HT1080 (cell line): ENCODE measurements at regions not wholly inside any gene's neighbourhood (a gene's known extent, or its start where the extent isn't known, plus 50 kb on each side); places are given as distances from the start of the nearest gene placed in this dataset.
"Not testable (repeated sequence)": the region's sequence is repeated elsewhere in the genome, so short reads cannot be mapped to it uniquely, and the experiment has no call there.

Source experiments
- DNase-seq: peaks from one replicate; pipeline ENCODE4 v3.0.0-alpha.2; 2015; ENCODE audit warnings: low read depth

DNA sequence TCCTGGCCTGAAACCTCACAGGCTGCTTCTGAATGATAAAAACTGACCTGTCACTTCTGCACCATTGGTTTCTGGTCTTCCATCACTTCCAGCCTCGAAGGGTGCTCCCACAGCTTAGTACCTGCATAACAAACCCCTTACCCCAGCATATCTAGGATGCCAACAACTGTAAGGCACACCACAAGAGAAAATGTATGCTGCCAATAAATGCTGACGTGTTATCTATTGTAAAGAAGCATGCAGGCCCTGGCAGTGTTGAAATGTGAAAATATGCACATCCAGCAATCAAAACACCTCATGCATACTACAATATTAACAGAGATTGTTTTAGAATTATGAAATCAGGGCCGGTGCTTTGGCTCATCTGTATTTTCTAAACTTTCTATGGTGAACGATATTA lies 242.0 kb upstream of the NSMCE3 start:
- no peak for DNase-seq

DNA sequence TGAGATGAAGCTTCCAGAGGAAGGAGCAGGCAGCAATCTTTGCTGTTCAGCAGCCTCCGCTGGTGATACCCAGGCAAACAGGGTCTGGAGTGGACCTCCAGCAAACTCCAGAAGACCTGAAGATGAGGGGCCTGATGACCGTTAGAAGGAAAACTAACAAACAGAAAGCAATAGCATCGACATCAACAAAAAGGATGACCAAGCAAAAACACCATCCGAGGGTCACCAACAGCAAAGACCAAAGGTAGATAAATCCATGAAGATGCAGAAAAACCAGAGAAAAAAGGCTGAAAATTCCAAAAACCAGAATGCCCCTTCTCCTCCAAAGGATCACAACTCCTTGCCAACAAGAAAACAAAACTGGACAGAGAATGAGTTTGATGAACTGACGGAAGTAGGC lies 235.9 kb upstream of the NSMCE3 start:
- not testable (repeated sequence) for DNase-seq

DNA sequence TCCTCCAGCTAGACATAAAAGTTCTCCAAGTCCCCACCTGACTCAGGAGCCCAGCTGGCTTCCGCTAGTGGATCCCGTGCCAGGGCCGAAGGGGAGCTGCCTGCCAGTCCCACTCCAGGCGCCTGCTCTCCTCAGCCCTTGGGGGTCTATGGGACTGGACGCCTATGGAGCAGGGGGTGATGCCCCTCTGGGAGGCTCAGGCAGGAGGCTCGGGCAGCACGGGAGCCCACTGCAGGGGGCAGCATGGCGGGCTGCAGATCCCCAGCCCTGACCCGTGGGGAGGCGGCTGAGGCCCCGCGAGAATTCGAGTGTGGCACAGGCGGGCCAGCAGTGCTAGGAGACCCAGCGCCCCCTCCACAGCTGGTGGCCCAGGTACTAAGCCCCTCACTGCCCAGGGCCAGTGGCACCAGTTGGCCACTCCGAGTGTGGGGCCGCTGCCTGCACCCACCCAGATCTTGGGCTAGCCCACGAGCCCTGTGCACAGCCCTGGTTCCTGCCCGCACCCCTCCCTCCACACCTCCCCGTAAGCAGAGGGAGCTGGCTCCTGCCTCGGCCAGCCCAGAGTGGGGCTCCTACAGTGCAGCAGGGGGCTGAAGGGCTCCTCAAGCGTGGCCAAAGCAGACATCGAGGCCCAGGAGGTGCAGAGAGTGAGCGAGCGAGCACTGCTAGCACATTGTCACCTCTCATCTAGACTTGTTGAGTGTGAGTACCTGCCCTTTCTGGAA lies 221.3 kb upstream of the NSMCE3 start:
- no peak for DNase-seq

DNA sequence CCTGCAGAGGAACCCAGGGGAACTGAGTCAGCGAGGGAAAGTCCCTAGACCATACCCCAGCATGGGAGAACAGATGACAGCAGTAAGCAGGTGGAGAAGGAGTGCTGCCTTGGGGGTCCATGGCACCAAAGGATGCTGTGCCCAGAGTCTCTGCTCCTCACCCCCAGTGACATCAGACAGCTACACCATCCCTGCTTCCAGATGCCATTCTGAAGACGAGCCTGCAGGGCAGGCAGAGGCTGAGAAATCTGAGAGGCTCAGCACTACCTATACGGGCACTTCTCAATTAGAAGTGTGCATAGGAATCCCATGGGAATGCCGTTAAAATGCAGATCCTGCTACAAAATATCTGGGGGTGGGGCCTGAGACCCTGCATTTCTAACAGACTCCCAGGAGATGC lies 211.3 kb upstream of the NSMCE3 start:
- no peak for DNase-seq

DNA sequence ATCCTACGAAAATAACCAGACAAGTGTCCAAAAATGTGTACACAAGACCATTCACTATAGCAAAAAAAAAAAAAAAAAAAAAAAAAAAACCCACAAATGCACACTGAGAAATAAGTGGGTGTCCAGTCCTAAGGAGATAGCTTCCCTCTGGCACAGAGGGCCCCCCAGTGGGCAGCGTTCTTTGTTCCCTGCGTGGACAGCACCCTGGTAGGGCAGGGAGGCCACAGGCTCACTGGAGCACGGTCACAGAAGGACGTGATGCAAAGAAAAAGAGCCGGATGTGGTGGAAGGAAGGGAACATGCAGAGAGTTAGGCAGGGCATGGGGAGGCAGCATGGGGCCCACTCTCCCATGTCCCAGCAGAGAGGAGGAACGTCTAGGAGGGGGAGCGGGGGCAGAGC lies 210.7 kb upstream of the NSMCE3 start:
- no peak for DNase-seq

DNA sequence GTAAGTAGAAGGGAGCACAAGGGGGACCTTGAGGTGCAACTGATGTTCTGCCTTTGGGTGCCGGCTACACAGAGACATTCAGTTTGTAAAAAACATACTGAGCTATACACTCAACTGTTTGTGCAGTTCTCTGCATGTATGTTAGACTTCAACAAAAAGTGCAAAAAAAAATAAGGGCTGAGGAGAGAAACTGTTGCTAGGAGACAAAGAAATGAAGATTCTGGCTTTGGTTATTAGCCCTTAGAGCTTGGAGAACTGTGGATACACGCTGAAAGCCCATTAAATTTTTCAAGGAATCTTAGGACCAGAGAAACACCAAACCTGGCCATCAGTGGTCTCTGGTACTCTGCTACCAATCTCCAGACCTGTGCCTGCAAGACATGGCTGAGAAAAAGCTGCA lies 207.6 kb upstream of the NSMCE3 start:
- DNase-seq, result no peak

DNA sequence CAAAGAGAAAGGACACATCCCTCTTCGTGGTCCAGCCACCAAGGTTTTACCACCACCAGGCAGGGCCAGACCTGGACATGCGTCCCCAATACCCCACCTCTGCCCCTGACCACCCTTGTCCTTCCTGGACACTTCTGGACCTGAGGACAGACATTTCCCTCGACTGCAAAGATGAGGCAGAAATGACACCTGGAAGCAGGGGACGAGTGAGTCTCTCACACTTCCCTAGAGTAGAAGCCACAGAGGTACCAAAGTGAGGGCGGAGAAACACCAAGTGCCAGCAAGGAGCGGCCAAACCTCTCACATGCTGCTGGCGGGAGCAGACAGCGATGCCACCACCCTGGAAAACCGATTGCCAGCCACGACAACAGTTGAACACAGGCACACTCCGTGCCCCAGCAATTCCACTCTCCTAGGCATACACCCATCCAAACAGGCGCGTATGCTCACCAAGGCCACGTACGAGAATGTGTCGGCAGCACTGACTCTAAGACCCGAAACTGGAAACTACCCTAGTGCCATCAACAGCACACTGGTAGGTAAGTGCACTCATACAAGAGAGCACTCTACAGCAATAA lies 207.0 kb upstream of the NSMCE3 start:
- DNase-seq, result no peak

DNA sequence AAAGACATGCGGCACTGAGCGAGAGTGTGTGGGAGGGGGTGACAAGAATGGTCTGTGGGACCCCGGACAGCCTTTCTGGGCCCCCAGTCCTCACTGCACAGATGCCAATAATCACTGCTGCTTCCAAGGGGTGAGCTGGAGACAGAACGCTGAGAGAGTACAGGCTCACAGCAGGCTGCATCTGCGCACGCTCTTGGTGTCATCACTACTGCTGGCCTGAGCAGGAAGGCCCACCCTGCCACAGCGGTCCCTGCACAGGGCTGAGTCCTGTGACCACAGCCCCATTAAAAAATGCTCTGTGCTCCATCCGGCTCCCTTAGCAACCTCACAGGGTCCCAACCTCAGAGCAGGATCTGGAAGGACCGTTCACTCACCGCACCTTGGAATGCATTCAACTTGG lies 205.5 kb upstream of the NSMCE3 start:
- DNase-seq, result no peak

DNA sequence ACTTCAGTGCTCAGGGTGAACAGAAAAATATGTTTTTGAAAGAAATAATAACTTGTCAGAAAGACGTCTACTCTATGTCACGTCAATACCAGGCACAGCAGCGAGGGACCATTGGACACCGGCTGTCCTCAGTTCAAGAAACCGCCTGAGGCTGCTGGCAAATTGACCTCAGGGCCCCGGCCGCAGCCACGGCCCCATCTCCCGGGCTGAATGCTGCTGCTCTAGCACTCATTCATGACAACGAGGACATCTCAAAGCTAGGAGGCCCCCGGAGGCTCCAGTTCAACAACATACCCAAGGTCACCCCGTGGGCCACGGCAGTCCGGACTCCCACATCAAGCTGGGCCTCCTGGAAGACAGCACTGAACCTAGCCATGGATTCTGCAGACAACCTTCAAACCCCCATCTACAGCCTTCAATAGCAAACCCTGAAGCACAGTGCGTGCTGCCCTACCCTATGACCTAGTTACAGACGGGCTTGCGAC lies 204.0 kb upstream of the NSMCE3 start:
- DNase-seq, result no peak

DNA sequence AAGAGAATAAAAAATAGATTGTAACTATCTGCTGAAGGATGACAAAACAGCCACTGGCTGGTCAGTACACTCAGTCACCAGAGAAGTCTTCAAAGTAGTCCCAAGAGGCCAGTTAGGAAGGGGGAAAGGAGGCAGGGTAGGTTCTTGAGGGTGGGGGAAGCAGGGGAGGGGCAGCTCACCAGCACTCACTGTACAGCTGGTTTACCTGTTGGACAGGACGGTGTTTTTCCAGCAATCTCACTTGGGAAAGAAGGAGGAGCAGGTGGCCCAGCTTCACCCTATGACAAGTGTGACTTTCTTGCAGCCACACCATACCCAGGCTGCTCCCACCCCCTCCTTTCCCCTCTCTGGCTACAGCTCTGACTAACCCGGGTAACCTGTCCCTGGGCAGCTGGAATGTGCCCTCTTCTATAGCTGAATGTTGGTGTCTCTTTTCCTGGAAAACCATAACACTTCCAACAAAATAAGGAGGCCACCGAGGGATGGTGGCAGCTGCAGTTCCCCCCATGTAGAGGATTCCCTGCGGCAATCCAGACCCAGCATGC lies 203.4 kb upstream of the NSMCE3 start:
- DNase-seq, result no peak

DNA sequence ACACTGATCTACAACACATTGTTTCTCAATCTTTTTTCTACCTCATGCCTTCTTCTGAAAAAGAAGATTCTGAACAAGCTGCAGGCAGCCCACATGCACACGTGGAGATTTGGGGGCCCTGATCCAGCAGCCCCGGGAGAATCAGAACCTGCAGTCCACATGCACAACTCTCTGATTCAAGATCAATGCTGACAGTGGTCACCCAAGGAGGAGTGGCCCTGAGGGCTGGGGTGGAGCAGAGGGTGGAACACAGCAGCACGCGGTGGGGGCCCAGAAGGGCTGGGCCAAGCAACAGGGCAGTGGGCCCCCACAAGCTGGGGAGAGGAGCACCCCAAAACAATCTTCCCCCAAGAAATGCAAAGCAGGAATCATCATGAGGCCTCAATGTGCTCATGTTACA lies 202.1 kb upstream of the NSMCE3 start:
- DNase-seq, result no peak

DNA sequence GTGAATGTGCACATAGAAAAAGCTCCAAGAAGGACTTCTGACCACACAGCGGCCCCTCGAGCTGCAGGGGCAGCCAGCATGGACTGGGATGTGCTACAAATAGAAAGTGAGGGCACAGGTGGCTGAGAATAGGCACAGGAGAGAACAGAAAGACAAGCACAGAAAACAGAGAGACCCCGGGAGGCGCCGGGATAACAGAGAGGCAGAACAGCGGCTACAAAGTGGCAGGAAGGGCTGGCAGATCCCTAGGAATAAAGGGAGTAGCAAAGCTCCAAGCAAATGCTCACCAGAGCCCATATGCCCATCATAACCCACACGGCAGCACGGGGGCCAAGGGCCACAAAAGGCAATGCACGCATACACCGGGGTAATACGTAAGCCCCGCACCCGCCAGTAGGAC lies 201.7 kb upstream of the NSMCE3 start:
- no peak for DNase-seq

DNA sequence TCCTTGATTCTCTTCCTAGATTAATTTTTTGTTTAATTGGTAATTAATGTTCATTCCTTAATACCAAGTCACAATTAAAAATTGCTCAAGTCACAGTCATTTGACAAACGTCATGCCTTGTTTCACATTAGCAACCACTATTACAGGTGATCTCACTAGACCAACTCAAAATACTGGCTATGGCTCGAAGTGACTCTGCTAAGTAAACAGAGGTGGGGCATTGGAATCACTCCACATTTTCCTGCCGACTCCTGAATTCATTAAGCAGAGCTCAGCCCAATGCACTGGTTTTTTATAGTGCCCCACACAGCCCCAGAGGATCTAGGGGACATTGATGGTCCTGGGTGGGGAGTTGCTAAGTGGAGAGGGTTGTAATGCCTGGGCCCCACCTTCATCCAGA lies 201.2 kb upstream of the NSMCE3 start:
- DNase-seq, result no peak

DNA sequence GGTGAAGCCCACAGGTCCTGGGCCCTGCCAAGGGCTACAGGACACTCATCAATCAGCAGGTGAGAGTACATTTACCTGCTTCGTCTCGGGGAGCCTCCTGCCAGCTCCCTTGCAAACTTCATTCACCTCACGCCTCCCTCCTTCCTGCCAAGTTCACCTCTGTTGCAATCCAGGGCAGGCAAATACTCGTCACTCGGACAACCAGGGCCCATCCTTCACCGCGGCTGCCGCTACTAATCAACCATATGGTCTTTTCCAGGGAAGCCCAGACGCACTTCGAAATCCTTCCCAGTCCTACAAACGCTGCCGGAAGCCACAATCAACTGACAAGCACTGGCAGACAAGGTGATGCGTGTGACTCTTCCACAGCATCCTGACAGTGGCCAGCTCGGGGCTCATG lies 200.7 kb upstream of the NSMCE3 start:
- no peak for DNase-seq

DNA sequence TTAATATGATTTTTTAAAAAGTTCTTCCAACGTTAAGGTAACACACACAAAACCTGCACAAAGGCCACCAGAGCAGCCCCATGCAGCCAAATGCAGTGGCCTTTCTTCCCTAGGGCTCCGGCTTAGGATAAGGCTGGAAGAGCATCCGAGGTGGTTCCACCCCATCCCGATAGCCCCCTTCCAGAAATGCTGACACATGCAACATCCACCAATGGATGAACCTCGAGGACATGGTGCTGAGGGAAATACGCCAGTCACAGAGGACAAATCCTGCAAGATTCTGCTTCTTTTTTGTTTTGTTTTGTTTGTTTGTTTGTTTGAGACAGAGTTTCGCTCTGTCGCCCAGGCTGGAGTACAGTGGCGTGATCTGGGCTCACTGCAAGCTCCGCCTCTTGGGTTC lies 199.3 kb upstream of the NSMCE3 start:
- DNase-seq, result no peak

DNA sequence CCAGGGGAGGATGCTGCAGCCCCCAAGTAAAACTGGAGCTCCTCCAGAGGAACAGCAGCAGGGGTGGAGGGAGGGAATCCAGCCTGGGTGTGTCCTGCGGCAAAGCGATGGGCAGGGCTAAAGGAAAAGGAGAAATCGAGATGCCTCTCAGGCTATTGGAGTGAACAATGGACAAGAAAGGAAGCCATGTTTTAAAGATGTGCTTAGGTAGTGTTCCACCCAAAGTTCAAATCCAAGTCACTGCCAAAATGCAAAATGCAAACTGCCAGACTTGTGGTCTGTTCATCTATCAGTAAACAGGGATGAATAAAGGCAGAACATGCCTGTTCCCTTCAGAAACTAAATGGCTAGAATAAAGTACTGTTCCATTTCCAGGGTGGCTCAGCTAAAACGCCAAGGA lies 197.5 kb upstream of the NSMCE3 start:
- no peak for DNase-seq

DNA sequence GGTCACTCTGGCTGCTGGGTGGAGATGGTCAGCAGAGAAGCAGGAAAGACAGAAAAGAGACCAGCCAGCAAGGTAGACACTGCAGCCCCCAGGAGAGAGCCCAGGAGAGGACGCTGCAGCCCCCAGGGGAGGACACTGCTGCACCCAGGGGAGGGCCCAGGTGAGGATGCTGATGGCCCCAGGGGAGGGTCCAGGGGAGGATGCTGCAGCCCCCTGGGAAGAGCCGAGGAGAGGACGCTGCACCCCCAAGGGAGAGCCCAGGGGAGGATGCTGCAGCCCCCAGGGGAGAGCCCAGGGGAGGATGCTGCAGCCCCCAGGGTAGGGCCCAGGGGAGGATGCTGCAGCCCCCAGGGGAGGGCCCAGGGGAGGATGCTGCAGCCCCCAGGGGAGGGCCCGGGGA lies 196.7 kb upstream of the NSMCE3 start:
- DNase-seq, result no peak

DNA sequence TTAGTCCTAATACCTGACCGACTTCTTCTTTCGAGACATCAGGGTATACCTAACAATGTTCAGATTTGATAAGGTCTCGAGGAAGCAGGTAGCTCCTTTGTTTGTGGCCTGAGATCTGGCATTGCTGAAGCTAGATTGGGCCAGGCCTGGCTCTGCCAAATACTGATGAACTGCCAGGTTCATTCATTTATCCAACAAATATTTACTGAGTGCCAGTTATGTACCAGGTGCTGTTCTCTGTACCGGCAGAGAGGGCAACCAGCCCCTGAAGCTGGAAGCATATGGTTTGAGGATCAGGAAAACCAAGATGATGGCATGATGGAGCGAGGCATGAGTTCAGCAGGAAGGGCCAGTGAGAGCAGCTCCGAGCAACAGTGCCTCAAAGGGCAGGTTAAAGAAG lies 196.2 kb upstream of the NSMCE3 start:
- no peak for DNase-seq

DNA sequence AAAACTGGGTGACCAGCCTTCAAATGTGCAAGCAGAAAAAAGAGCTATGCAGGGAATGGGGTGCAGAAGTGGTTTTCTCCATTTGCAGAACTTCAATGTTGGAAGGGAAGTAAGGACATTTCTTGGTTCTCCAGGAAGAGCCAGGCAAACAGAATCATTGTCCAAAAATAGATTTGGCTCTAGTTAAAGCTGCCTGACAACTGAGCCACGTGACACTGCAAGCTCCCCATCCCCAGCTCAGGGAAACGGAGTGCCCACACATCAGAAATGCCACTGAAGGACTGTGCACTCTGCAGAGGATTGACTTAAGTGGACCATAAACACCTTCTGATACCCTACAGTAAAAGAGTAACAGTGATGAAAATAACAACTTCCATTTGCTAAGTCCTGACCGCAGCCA lies 195.6 kb upstream of the NSMCE3 start:
- no peak for DNase-seq

DNA sequence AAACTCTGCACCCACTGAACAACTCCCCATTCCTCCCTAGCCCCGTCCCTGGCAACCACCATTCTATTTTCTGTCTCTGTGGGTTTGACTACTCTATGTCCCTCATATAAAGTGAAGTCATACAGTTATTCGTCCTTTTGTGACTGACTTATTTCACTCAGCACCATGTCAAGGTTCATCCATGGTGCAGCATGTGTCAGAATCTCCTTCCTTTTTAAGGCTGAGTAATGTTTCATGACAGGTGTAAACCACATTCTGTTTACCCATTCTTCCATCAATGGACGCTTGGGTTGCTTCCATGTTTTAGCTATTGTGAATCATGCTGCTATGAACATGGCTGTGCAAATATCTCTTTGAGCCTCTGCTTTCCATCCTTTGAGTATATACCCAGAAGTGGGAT lies 192.3 kb upstream of the NSMCE3 start:
- no peak for DNase-seq

DNA sequence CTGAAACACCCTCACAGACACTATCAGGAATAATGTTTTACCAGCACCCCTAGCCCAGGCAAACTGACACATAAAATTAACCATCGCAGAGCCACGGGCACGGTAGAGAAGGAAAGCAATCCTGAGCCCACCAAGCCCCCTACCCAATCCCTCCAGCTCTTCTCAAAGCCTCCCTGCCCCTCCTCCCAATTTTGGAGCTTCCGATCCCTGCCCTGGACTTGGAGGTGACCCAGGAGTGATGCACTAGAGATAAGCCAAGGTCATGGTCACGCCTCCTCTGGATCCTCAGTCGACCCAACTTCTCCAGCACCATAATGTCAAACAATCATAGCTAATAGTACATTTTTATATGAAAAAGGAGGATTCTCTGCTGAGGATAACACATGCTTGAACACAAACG lies 188.7 kb upstream of the NSMCE3 start:
- no peak for DNase-seq

DNA sequence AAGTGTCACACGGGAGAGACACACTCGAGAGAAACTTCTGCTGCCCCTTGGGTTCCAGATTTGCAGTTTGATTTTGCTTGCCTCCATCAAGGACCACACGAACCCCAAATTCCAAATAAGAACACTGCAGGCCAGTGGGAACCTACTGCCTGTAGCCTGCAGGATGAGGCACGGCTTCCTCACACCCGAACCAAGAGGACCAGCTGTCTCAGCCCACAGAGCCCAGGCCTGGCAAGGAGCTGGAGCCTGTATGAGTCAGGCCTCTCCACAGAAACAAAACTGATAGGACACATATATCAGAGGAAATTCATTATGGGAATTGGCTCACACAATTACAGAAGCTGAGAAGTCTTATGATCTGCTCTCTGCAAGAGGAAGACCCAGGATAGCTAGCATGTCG lies 188.1 kb upstream of the NSMCE3 start:
- DNase-seq, result no peak

DNA sequence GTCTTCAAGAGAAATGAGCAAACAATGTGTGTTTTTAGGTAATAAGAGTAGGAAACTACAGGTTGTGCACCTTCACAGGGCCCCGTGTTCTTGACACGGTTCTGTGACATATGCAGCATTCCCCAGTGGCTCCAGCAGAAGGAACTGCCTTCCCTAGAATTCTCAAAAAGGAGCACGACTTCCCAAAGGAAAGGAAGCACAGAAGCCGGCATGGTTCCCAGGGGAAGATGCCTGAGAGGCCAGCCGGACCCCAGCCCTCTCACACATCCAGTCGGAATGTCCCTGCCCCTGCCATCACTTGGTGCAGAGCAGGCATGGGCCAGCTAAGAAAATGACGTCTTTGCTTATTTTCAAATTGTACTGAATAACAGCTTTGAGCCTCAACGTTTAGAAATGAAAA lies 187.3 kb upstream of the NSMCE3 start:
- no peak for DNase-seq
